OCI-LY7 (cell line): ENCODE measurements at regions not wholly inside any gene's neighbourhood (a gene's known extent, or its start where the extent isn't known, plus 50 kb on each side); places are given as distances from the start of the nearest gene placed in this dataset.

Experiments used
- EZH2phosphoT487 ChIP-seq: fragments of 200-600 bp; sonication (generic); IDR thresholded peaks from 2 replicates; pipeline ENCODE4 v1.6.1; 2018; ENCODE audit warnings: low read depth, borderline replicate concordance, mild to moderate bottlenecking, mixed run types, antibody characterized with exemption, low read length, moderate library complexity, mixed read lengths
- TF ChIP-seq, protein P1 (sequence below): fragments of 200-600 bp; sonication (generic); conservative IDR thresholded peaks from 2 replicates; pipeline ENCODE4 v1.5.1; 2014; ENCODE audit warnings: mild to moderate bottlenecking, antibody characterized with exemption, low read length, moderate library complexity, mixed read lengths

GRCh38 chr5:135706893-135707292 lies 127.6 kb upstream of the SLC25A48 start:
- TF ChIP-seq, protein P1, sequence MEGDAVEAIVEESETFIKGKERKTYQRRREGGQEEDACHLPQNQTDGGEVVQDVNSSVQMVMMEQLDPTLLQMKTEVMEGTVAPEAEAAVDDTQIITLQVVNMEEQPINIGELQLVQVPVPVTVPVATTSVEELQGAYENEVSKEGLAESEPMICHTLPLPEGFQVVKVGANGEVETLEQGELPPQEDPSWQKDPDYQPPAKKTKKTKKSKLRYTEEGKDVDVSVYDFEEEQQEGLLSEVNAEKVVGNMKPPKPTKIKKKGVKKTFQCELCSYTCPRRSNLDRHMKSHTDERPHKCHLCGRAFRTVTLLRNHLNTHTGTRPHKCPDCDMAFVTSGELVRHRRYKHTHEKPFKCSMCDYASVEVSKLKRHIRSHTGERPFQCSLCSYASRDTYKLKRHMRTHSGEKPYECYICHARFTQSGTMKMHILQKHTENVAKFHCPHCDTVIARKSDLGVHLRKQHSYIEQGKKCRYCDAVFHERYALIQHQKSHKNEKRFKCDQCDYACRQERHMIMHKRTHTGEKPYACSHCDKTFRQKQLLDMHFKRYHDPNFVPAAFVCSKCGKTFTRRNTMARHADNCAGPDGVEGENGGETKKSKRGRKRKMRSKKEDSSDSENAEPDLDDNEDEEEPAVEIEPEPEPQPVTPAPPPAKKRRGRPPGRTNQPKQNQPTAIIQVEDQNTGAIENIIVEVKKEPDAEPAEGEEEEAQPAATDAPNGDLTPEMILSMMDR: no peak
- no peak for TF ChIP-seq EZH2phosphoT487
